GM12891 (cell line): ENCODE measurements at regions not wholly inside any gene's neighbourhood (a gene's known extent, or its start where the extent isn't known, plus 50 kb on each side); places are given as distances from the start of the nearest gene placed in this dataset.

ENCODE experiments used
- DNase-seq: peaks from one replicate; pipeline ENCODE4 v3.0.0; 2011; ENCODE audit warnings: low spot score; ENCODE audit not compliant: insufficient read length
- FAIRE-seq: peaks from 2 replicates; lab custom pipeline; 2011; peaks lifted over from hg19 to GRCh38; lab: Jason Lieb, UNC
- PAX5 ChIP-seq: IDR thresholded peaks from 2 replicates; pipeline ENCODE4 v1.6.1; 2011; ENCODE audit warnings: low read length, moderate library complexity, mild to moderate bottlenecking; ENCODE audit not compliant: insufficient read depth, severe bottlenecking
- POLR2A ChIP-seq: IDR thresholded peaks from 2 replicates; pipeline ENCODE4 v1.6.1; 2011; ENCODE audit warnings: low read depth, low read length, control low read depth
- POLR2AphosphoS5 ChIP-seq: IDR thresholded peaks from 2 replicates; pipeline ENCODE4 v1.6.1; 2011; ENCODE audit warnings: low read depth, low read length, control low read depth
- POU2F2 ChIP-seq: IDR thresholded peaks from 2 replicates; pipeline ENCODE4 v1.6.1; 2011; ENCODE audit warnings: low read depth, mild to moderate bottlenecking, control low read depth, low read length, moderate library complexity
- SPI1 ChIP-seq: IDR thresholded peaks from 2 replicates; pipeline ENCODE4 v1.6.1; 2011; ENCODE audit warnings: low read depth, low read length, control low read depth
- TAF1 ChIP-seq: IDR thresholded peaks from 2 replicates; pipeline ENCODE4 v1.6.1; 2011; ENCODE audit warnings: low read depth, low read length, control low read depth

DNA sequence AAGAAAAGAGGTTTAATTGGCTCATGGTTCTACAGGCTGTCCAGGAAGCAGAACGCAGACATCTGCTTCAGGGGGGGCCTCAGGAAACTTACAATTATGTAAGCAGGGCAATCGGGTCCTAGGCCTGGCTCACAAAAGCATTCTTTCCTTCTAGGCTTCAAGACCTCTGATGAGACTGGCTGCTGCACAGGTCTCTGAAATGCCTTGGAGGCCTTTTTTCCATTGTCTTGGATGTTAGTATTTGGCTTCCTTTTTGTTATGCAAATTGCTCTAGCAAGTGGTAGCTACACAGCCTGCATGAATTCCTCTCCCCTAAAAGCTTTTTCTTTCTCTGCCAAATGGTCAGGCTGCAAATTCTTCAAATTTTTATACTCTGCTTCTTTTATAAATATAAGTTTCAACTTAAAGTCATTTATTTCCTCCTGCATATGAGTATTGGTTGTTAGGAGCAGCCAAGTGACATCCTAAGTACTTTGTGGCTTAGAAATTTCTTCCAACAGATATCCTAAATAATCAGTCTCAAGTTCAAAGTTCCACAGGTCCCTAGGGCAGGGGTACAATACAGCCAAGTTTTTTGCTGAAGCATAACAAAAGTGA is 83.1 kb upstream of the SEMA3A start:
- TF ChIP-seq TAF1 = no peak
- TF ChIP-seq POU2F2 = no peak
- no peak for TF ChIP-seq POLR2A
- TF ChIP-seq POLR2AphosphoS5 = no peak
- no peak for TF ChIP-seq PAX5
- TF ChIP-seq SPI1 = no peak
- FAIRE-seq (no peak), DNase-seq (no peak)

DNA sequence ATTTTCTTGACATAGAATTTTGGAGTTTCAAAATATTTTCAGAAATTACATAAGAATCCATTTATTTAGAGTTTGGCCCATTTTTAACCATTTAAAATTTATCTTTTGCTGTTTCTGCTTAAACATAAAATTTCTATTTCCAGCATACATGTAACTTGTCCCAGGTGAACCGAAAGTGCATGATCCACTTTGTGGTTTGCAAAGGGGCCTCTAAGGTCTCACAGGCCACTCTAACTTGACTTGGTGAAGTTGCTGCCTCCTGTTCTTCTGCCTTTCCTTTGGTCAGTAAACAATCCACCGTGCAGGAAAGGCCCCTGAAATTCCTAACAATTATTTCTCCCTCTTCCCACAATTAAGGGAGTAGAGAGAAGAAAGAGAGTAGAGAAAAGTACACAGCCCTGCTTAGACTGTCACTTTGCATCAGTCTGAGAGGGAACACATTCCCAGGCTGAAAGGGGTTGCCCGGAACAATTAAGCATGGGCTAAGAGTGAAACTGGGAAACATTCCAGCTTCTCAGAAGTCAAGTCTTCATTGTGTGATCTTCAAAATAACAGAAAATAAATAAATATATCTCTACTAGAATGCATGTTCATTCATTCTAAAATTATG is 79.5 kb upstream of the SEMA3A start:
- TF ChIP-seq POU2F2 (no peak), POLR2A (no peak), POLR2AphosphoS5 (no peak), SPI1 (no peak), TAF1 (no peak), PAX5 (no peak)
- DNase-seq = no peak
- no peak for FAIRE-seq

DNA sequence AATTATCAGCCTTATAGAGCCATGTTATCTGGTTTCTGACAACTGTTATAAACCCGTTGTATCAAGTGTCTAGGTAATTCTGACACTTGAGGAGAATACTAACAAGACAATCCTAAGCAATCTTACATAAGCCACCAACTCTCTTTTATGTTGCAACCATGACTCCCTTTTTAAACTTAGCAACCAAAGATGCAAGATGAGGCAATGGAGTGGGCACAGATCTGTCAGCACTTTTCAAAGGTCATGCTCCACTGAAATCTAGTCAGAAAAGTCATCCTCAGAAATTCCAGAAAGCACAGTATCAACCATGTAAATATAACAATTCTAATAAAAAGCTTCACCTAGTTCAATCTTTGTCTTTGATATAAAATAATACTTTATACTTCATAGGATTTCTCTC is 77.0 kb upstream of the SEMA3A start:
- no peak for TF ChIP-seq TAF1
- TF ChIP-seq POLR2AphosphoS5 = no peak
- no peak for TF ChIP-seq POLR2A
- no peak for TF ChIP-seq PAX5
- TF ChIP-seq SPI1 = no peak
- TF ChIP-seq POU2F2 = no peak
- DNase-seq (no peak), FAIRE-seq (no peak)

DNA sequence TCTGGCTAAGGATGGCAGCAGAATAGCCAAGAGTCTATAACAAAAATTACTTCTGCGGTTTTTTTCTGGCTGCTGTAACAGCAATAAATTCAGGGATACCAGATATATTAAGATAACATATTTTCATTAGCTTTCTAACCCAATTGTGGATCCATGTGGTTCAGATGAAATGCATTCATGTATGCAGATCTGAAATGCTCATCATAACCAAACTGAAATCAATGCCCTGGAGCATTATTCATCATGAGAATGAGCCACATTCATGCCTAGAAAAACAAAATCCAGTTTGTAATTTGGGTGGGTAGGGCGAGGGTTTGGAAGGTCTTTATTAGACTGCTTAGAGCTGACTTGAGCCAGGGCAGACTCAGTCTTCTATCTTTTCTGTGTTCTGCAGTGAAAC is 69.8 kb upstream of the SEMA3A start:
- no peak for TF ChIP-seq PAX5
- no peak for TF ChIP-seq POU2F2
- no peak for TF ChIP-seq POLR2AphosphoS5
- no peak for DNase-seq
- FAIRE-seq = no peak

DNA sequence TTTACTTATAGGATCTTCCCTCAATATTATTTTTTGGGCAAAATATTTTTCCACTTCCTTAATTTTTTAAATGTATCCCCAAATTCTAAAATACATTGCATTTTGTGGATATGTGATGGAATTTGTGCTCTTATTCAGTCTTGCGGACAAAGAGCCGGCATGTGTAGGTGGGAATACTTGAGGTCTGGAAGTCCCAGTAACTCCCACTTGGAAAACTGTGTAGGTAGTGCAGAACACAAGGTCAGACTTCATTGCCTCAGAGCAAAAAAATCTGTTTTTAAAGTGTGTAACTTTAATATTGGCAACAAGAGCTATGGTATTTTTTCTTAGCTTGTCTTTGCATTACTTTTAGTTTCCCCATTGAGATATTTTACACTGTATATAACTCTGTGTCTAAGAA is 68.5 kb upstream of the SEMA3A start:
- DNase-seq (no peak), FAIRE-seq (no peak)
- no peak for TF ChIP-seq POU2F2
- no peak for TF ChIP-seq PAX5
- TF ChIP-seq POLR2A = no peak
- no peak for TF ChIP-seq POLR2AphosphoS5
- TF ChIP-seq SPI1 = no peak
- no peak for TF ChIP-seq TAF1

DNA sequence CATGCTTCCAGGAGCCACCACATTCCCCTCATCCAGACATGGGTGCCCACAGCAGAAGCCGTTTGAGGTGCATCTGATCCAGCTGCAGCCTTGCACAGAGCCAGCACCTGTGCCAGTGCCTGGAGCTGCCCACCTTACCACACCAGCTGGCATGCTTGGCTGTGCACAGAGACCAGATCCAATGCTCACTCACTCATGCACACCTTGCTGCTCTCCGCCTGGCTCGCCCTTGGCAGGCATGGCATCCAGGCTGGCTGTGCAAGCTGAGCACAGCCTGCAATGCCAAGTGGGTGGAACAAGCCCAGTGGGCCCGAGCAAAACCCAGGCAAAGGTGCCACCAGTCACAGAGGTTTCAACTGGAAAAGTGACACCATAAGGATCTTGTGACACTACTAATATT is 66.9 kb upstream of the SEMA3A start:
- no peak for FAIRE-seq
- TF ChIP-seq POU2F2 = no peak
- TF ChIP-seq POLR2A = no peak
- TF ChIP-seq POLR2AphosphoS5 = no peak
- no peak for TF ChIP-seq PAX5
- TF ChIP-seq TAF1 = no peak
- TF ChIP-seq SPI1 = no peak
- DNase-seq = no peak

DNA sequence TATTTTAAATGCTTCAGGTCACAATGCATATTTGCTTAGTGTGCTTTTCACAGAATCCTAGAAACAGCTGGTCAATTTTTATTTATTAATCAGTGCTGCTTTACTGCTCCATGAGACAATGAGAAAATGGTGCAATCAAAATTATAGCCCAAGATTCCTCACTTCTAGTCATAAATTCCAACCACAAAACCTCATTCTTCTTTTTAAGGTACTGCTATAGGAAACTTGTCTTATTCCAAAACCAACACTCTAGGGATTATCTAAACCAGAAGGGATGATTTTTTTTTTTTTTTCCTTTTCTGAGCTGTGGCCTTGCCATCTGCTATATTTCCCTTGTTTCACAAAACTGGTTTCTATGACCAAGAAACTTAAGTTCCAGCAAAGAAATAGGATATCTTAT is 64.0 kb upstream of the SEMA3A start:
- TF ChIP-seq POLR2AphosphoS5 = no peak
- FAIRE-seq (no peak), DNase-seq (no peak)

DNA sequence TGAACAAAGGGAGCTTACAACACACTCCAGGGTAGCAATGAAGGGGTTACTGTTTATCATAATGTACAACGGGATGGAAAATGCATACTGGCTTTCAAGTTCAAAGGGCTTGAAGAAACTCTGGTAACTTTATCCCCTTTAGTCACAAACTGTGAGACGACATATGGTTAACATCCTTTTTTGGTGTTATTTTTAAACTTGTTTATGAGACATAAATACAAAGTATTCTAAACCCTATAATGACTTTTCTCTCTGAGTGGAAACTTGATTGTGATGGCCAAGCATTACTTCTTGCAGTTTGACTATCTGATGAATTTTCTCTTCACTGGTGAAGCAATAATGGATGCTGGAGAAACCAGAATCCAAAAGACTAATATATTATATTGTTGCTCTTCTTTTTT is 62.0 kb upstream of the SEMA3A start:
- DNase-seq (no peak), FAIRE-seq (no peak)
- no peak for TF ChIP-seq PAX5
- TF ChIP-seq SPI1 = no peak
- no peak for TF ChIP-seq TAF1
- no peak for TF ChIP-seq POLR2AphosphoS5
- TF ChIP-seq POLR2A = no peak
- no peak for TF ChIP-seq POU2F2

DNA sequence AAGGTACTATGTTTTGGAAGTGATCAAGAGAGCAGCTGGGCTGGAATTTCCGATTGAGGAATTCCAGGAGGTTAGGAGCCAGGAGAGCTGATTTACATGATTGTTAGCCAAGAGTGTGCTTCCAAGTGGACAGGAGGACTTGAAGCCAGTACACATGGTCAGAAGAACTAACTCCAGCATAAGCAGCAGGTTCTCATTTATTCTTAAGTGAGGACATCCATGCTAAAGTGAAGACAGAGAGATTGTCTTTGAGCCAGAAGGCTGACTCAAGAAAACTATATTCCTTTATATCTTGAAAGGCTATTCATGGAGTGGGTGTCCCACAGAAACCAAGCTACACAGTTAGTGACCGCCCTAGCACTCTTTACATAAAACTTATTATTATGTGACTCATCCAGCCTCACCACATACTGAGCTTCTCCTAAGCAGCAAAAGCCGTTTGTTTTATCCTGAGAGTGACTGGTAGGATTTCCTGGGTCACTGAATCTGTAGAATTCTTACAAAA is 56.7 kb upstream of the SEMA3A start:
- TF ChIP-seq POLR2A (no peak), SPI1 (no peak), TAF1 (no peak), POLR2AphosphoS5 (no peak), POU2F2 (no peak), PAX5 (no peak)
- FAIRE-seq (no peak), DNase-seq (no peak)

DNA sequence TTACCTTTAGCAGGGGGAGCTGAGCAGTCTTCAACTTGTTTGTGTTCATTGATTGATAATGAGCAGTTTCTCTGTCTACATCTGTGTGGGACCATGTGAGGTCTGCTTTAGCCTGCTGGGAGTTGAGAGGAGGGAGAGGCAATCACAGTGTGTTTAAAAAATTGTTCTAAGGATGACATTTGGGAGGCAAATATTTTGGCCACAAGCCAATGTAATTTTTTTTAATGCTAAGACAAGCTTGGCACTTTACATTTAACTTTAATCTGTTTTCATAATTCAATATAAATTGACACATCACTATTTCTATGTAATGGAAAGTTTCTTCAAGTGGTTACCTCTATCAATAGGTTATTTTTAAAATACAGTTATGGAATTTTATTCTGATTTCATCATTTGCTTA is 55.9 kb upstream of the SEMA3A start:
- FAIRE-seq (no peak), DNase-seq (no peak)
- TF ChIP-seq POU2F2 = no peak
- TF ChIP-seq POLR2AphosphoS5 = no peak
- TF ChIP-seq PAX5 = no peak
- no peak for TF ChIP-seq TAF1
- TF ChIP-seq SPI1 = no peak
- no peak for TF ChIP-seq POLR2A

DNA sequence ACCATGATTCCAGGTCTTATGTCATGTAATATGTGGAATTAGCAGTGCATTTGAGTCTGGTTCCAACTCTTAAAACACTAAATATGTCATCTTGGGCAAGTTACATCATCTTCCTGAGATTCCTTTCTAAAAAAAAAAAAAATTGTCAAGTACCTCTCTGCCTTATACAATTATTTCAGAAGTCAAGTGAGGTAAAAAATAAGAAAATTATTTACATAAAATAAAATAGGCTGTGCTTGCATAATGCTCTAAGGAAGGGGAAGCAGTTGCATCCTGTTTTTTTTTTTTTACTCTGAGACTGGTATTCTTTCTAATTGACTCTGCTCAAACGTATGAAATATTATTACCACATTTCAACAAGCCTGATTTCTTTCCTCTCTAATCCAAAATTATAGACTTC is 55.1 kb upstream of the SEMA3A start:
- DNase-seq (no peak), FAIRE-seq (no peak)
- TF ChIP-seq TAF1 = no peak
- TF ChIP-seq SPI1 = no peak
- no peak for TF ChIP-seq PAX5
- TF ChIP-seq POLR2A = no peak
